SU-DHL-6 (cell line): ENCODE measurements at regions not wholly inside any gene's neighbourhood (a gene's known extent, or its start where the extent isn't known, plus 50 kb on each side); places are given as distances from the start of the nearest gene placed in this dataset.

Experiments
- H2AFZ ChIP-seq: fragments of 200-600 bp; sonication (generic); 2 replicates; pipeline ENCODE4 v1.6.1; 2014; ENCODE audit warnings: low read depth, mild to moderate bottlenecking, moderate library complexity, mixed read lengths, antibody characterized with exemption, low read length; ENCODE audit not compliant: severe bottlenecking
- H3F3A ChIP-seq: fragments of 200-600 bp; shearing (Covaris generic); 2 replicates; pipeline ENCODE4 v1.6.0; 2016; ENCODE audit warnings: antibody characterized with exemption, mild to moderate bottlenecking; ENCODE audit not compliant: insufficient read depth
- H3K27ac ChIP-seq: fragments of 200-600 bp; sonication (generic); 2 replicates; pipeline ENCODE4 v1.5.1; 2016; ENCODE audit warnings: low read depth, mild to moderate bottlenecking, low read length, moderate library complexity, mixed read lengths
- H3K27me3 ChIP-seq: fragments of 200-600 bp; sonication (generic), shearing (Covaris generic); 2 replicates; pipeline ENCODE4 v1.6.0; 2014; ENCODE audit warnings: mild to moderate bottlenecking, low read length
- H3K36me3 ChIP-seq: fragments of 200-600 bp; sonication (generic); 2 replicates; pipeline ENCODE4 v1.6.1; 2014; ENCODE audit warnings: mild to moderate bottlenecking, low read length, mixed read lengths
- H3K4me2 ChIP-seq: fragments of 300-600, 200-600 bp; shearing (Covaris generic), sonication (generic); 2 replicates; pipeline ENCODE4 v1.6.0; 2014; ENCODE audit warnings: low read length, low read depth, mild to moderate bottlenecking; ENCODE audit not compliant: poor library complexity, severe bottlenecking
- H3K4me3 ChIP-seq: fragments of 200-600 bp; sonication (generic); 2 replicates; pipeline ENCODE4 v1.5.1; 2014; ENCODE audit warnings: antibody characterized with exemption, low read length, mild to moderate bottlenecking, mixed read lengths; ENCODE audit not compliant: insufficient read depth, poor library complexity, severe bottlenecking
- H3K79me2 ChIP-seq: fragments of 200-600 bp; sonication (generic); 2 replicates; pipeline ENCODE4 v1.6.1; 2014; ENCODE audit warnings: mild to moderate bottlenecking, low read length, moderate library complexity; ENCODE audit not compliant: insufficient read depth
- H3K9ac ChIP-seq: fragments of 200-600 bp; sonication (generic); 2 replicates; pipeline ENCODE4 v1.7.0; 2014; ENCODE audit warnings: mild to moderate bottlenecking, low read length
- H3K9me2 ChIP-seq: fragments of 200-600 bp; sonication (generic); replicated peaks from 2 replicates; pipeline ENCODE4 v1.6.1; 2014; ENCODE audit warnings: low read length; ENCODE audit not compliant: insufficient read depth
- H3K9me3 ChIP-seq: fragments of 200-600 bp; sonication (generic); 2 replicates; pipeline ENCODE4 v1.6.1; 2014; ENCODE audit warnings: low read length, mixed read lengths; ENCODE audit not compliant: insufficient read depth
- H4K20me1 ChIP-seq: fragments of 200-600 bp; sonication (generic); 2 replicates; pipeline ENCODE4 v1.6.1; 2014; ENCODE audit warnings: low read depth, mild to moderate bottlenecking, antibody characterized with exemption, low read length, moderate library complexity, mixed read lengths
- EZH2phosphoT487 ChIP-seq: fragments of 200-600 bp; sonication (generic), shearing (Covaris generic); conservative IDR thresholded peaks from 2 replicates; pipeline ENCODE4 v1.6.1; 2018; ENCODE audit warnings: mild to moderate bottlenecking, antibody characterized with exemption, low read length, moderate library complexity, mixed read lengths
- TF ChIP-seq, protein P1 (sequence below): fragments of 200-600 bp; sonication (generic); IDR thresholded peaks from one replicate; pipeline ENCODE4 v1.5.1; 2017; ENCODE audit warnings: antibody characterized with exemption, mild to moderate bottlenecking, low read length, moderate library complexity; ENCODE audit not compliant: insufficient read depth, poor library complexity, severe bottlenecking

DNA sequence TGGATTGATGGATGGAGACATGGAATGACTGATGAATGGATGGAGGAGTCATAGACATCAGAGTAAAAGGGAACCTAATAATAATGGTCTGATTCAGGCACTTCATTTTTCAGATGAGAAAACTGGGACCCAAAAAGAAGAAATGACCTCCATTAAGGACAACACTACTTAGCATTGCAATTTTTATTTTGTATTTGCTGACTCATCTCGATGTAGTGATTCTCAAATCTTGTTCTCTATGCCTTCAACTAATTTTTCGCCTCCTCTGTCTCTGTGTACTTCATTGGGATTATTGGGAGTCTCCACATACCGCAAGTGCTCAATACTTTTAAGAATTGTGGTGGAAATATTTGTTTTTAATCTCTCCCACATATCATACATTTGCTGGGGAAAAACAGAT lies 446.2 kb upstream of the FSHR start:
- Histone ChIP-seq H3K27me3 (no peaks in the 10 kb centered on the region), H3K9ac (no peak overlapping the region), H3K79me2 (no peaks in the 10 kb centered on the region), H3K36me3 (no peaks in the 10 kb centered on the region), H3K9me3 (no peaks in the 10 kb centered on the region), H3K4me2 (no peak overlapping the region), H3K9me2 (no peaks in the 10 kb centered on the region; the same call in 1 of the 2 replicates), H4K20me1 (no peaks in the 10 kb centered on the region), H3F3A (no peaks in the 10 kb centered on the region), H3K27ac (no peak overlapping the region), H2AFZ (no peak overlapping the region), H3K4me3 (no peak overlapping the region)
- TF ChIP-seq EZH2phosphoT487 = no peak
- TF ChIP-seq, protein P1, sequence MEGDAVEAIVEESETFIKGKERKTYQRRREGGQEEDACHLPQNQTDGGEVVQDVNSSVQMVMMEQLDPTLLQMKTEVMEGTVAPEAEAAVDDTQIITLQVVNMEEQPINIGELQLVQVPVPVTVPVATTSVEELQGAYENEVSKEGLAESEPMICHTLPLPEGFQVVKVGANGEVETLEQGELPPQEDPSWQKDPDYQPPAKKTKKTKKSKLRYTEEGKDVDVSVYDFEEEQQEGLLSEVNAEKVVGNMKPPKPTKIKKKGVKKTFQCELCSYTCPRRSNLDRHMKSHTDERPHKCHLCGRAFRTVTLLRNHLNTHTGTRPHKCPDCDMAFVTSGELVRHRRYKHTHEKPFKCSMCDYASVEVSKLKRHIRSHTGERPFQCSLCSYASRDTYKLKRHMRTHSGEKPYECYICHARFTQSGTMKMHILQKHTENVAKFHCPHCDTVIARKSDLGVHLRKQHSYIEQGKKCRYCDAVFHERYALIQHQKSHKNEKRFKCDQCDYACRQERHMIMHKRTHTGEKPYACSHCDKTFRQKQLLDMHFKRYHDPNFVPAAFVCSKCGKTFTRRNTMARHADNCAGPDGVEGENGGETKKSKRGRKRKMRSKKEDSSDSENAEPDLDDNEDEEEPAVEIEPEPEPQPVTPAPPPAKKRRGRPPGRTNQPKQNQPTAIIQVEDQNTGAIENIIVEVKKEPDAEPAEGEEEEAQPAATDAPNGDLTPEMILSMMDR = no peak

DNA sequence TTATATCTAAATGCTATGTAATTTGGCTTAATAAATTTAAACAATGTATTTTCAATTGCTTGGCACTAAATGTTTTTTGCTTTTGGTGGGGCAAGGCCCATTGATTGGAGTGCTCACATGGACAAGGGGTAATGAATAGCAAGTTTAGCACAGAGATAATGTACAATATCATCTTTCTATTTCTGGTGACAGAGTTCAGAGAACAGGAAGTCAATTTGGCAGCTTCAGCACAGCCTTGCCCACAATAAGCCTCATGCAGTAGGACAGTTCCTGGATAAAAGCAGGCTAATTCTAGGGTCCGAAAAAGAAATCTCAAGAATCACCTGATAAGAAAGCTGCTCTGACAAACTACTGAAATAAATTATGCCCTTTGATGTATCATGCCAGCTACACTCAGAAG lies 443.9 kb upstream of the FSHR start:
- H3K9ac ChIP-seq = no peak overlapping the region
- no peaks in the 10 kb centered on the region for H3K9me3 ChIP-seq
- H3K36me3 ChIP-seq = no peaks in the 10 kb centered on the region
- H3K79me2 ChIP-seq = no peaks in the 10 kb centered on the region
- H3K27me3 ChIP-seq = no peaks in the 10 kb centered on the region
- H3K4me2 ChIP-seq = no peak overlapping the region
- H3K4me3 ChIP-seq = no peak overlapping the region
- H3K9me2 ChIP-seq = no peaks in the 10 kb centered on the region; the same call in 1 of the 2 replicates
- no peak overlapping the region for H3K27ac ChIP-seq
- H4K20me1 ChIP-seq = no peaks in the 10 kb centered on the region
- H3F3A ChIP-seq = no peaks in the 10 kb centered on the region
- TF ChIP-seq EZH2phosphoT487 = no peak
- TF ChIP-seq, protein P1 = no peak
- H2AFZ ChIP-seq = no peak overlapping the region

DNA sequence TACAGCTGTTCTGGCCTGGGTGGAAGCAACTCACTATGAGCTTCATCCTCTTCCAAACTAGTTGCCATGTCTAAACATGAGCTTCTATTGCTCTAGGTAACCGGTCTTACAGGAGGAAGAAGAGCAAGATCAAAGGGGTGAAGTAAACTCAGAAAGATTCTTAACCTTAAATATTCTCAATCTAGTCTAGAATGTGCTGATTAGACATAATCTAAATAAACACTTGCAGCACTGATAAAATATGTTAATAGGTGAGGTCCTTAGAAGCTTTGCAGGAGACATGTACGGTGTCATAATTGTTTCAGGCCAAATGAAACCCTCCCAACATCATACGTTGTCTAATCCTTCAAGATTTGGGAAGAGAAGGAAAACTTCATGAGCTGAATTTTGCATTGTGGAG lies 431.6 kb upstream of the FSHR start:
- H3K79me2 ChIP-seq = no peaks in the 10 kb centered on the region
- H3K4me2 ChIP-seq = no peak overlapping the region
- no peaks in the 10 kb centered on the region for H3K27me3 ChIP-seq
- H3K4me3 ChIP-seq = no peak overlapping the region
- no peaks in the 10 kb centered on the region for H3K36me3 ChIP-seq
- H3K9me3 ChIP-seq = no peaks in the 10 kb centered on the region
- H4K20me1 ChIP-seq = no peaks in the 10 kb centered on the region
- H2AFZ ChIP-seq = no peak overlapping the region
- no peak overlapping the region for H3K27ac ChIP-seq
- H3K9ac ChIP-seq = no peak overlapping the region
- H3F3A ChIP-seq = no peaks in the 10 kb centered on the region
- TF ChIP-seq, protein P1 = no peak
- TF ChIP-seq EZH2phosphoT487 = no peak
- H3K9me2 ChIP-seq = no peaks in the 10 kb centered on the region

DNA sequence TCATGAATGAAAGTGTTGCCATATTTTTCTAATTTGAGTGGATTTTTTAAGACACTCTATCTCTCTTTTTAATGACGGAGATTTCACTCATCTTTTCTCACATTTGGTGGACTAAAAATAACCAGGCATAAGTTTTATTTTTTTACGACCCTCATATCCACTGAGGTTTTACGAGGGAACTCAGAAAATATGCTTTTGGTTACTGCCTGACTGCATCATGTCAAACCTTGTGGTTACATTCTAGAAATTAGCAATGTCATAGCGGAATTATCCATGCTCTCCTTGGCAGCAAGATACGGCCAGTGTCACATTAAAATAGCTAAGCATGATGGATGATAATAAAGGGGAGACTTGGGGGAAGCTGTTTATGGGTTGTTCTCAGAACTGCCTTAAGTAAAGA lies 428.6 kb upstream of the FSHR start:
- TF ChIP-seq, protein P1 = no peak
- no peak for TF ChIP-seq EZH2phosphoT487
- H3K27me3 ChIP-seq = no peaks in the 10 kb centered on the region
- no peak overlapping the region for H3K9ac ChIP-seq
- no peaks in the 10 kb centered on the region for H3K36me3 ChIP-seq
- no peak overlapping the region for H3K27ac ChIP-seq
- H3F3A ChIP-seq = no peaks in the 10 kb centered on the region
- H3K4me2 ChIP-seq = no peak overlapping the region
- no peaks in the 10 kb centered on the region for H3K9me2 ChIP-seq
- no peaks in the 10 kb centered on the region for H4K20me1 ChIP-seq
- no peak overlapping the region for H3K4me3 ChIP-seq
- H3K9me3 ChIP-seq = no peaks in the 10 kb centered on the region
- H3K79me2 ChIP-seq = no peaks in the 10 kb centered on the region
- no peak overlapping the region for H2AFZ ChIP-seq
